SK-N-SH treated with all-trans-retinoic acid at 6 μM for 48 hours (cell line): ENCODE measurements at regions not wholly inside any gene's neighbourhood (a gene's known extent, or its start where the extent isn't known, plus 50 kb on each side); places are given as distances from the start of the nearest gene placed in this dataset.

Experiments used
- ATAC-seq: fragments of 200-7000 bp; cut with Tn5 transposase; 3 replicates; pipeline ENCODE4 v1.9.1; 2020; ENCODE audit warnings: mild to moderate bottlenecking, moderate library complexity
- ARNTL ChIP-seq: fragments of 450-650 bp; formaldehyde crosslinking; IDR thresholded peaks from 2 replicates; pipeline ENCODE4 v1.5.0; 2020; ENCODE audit warnings: low read depth, mild to moderate bottlenecking, moderate library complexity, borderline replicate concordance
- BACH2 ChIP-seq: fragments of 250-450 bp; sonication (Bioruptor Pico); IDR thresholded peaks from 2 replicates; pipeline ENCODE4 v1.9.0; 2021; ENCODE audit warnings: mild to moderate bottlenecking, borderline replicate concordance
- CREB5 ChIP-seq: fragments of 250-450 bp; sonication (Bioruptor Pico); IDR thresholded peaks from 2 replicates; pipeline ENCODE4 v1.5.1; 2020; ENCODE audit warnings: low read depth, mild to moderate bottlenecking, moderate library complexity
- CSDC2 ChIP-seq: fragments of 250-450 bp; sonication (Bioruptor Pico); IDR thresholded peaks from 2 replicates; pipeline ENCODE4 v1.5.0; 2020; ENCODE audit warnings: mild to moderate bottlenecking, moderate library complexity
- CSRNP3 ChIP-seq: fragments of 250-450 bp; sonication (Bioruptor Pico); IDR thresholded peaks from 2 replicates; pipeline ENCODE4 v1.5.1; 2021; ENCODE audit warnings: mild to moderate bottlenecking, moderate library complexity
- ESRRG ChIP-seq: fragments of 250-450 bp; sonication (Bioruptor Pico); IDR thresholded peaks from 2 replicates; pipeline ENCODE4 v1.6.1; 2021; ENCODE audit warnings: mild to moderate bottlenecking
- GLIS3 ChIP-seq: fragments of 250-450 bp; sonication (Bioruptor Pico); IDR thresholded peaks from 2 replicates; pipeline ENCODE4 v1.5.0; 2020; ENCODE audit warnings: mild to moderate bottlenecking, moderate library complexity
- ISL1 ChIP-seq: fragments of 250-450 bp; sonication (Bioruptor Pico); IDR thresholded peaks from 2 replicates; pipeline ENCODE4 v2.1.2; 2022; ENCODE audit warnings: mild to moderate bottlenecking, moderate library complexity
- OSR1 ChIP-seq: fragments of 250-450 bp; sonication (Bioruptor Pico); IDR thresholded peaks from 2 replicates; pipeline ENCODE4 v1.8.0; 2022; ENCODE audit warnings: moderate library complexity, mild to moderate bottlenecking, inconsistent platforms
- PATZ1 ChIP-seq: fragments of 250-450 bp; sonication (Bioruptor Pico); IDR thresholded peaks from 2 replicates; pipeline ENCODE4 v1.8.0; 2020; ENCODE audit warnings: mild to moderate bottlenecking, moderate library complexity, borderline replicate concordance
- POU6F1 ChIP-seq: fragments of 250-450 bp; sonication (Bioruptor Pico); IDR thresholded peaks from 2 replicates; pipeline ENCODE4 v1.8.0; 2021; ENCODE audit warnings: low read depth, mild to moderate bottlenecking, moderate library complexity, borderline replicate concordance
- PPARA ChIP-seq: fragments of 250-450 bp; sonication (Bioruptor Pico); IDR thresholded peaks from 2 replicates; pipeline ENCODE4 v1.5.0; 2020; ENCODE audit warnings: mild to moderate bottlenecking, borderline replicate concordance
- RARB ChIP-seq: fragments of 250-450 bp; sonication (Bioruptor Pico); IDR thresholded peaks from 2 replicates; pipeline ENCODE4 v1.8.0; 2021; ENCODE audit warnings: mild to moderate bottlenecking, moderate library complexity
- SNAI2 ChIP-seq: fragments of 250-450 bp; sonication (Bioruptor Pico); IDR thresholded peaks from 2 replicates; pipeline ENCODE4 v1.5.0; 2020; ENCODE audit warnings: mild to moderate bottlenecking, moderate library complexity
- TCF4 ChIP-seq: fragments of 250-450 bp; sonication (Bioruptor Pico); IDR thresholded peaks from 2 replicates; pipeline ENCODE4 v1.8.0; 2021; ENCODE audit warnings: mild to moderate bottlenecking, moderate library complexity, borderline replicate concordance
- TOX ChIP-seq: fragments of 250-450 bp; sonication (Bioruptor Pico); IDR thresholded peaks from 2 replicates; pipeline ENCODE4 v1.8.0; 2021; ENCODE audit warnings: mild to moderate bottlenecking, moderate library complexity, borderline replicate concordance
- TSHZ2 ChIP-seq: fragments of 250-450 bp; sonication (Bioruptor Pico); IDR thresholded peaks from 2 replicates; pipeline ENCODE4 v1.5.0; 2020; ENCODE audit warnings: mild to moderate bottlenecking, moderate library complexity
- ZFP30 ChIP-seq: fragments of 450-650 bp; formaldehyde crosslinking; IDR thresholded peaks from 2 replicates; pipeline ENCODE4 v1.5.0; 2022; ENCODE audit warnings: mild to moderate bottlenecking, moderate library complexity
- ZNF565 ChIP-seq: fragments of 450-650 bp; formaldehyde crosslinking; conservative IDR thresholded peaks from 2 replicates; pipeline ENCODE4 v1.5.0; 2020; ENCODE audit warnings: low read depth, mild to moderate bottlenecking, moderate library complexity
- ZNF70 ChIP-seq: fragments of 450-650 bp; formaldehyde crosslinking; IDR thresholded peaks from 2 replicates; pipeline ENCODE4 v1.5.0; 2020; ENCODE audit warnings: mild to moderate bottlenecking, moderate library complexity
- ZNF8 ChIP-seq: fragments of 450-650 bp; formaldehyde crosslinking; IDR thresholded peaks from 2 replicates; pipeline ENCODE4 v1.5.0; 2020; ENCODE audit warnings: mild to moderate bottlenecking, moderate library complexity

GRCh38 chr2:195456771-195457170 is 200.3 kb upstream of the SLC39A10 start:
- no peak for TF ChIP-seq BACH2
- TF ChIP-seq TCF4 (CRISPR knock-in tag): 0 out of 2 replicates have a peak, but pooled peaks have one; percentile 34
- TF ChIP-seq CREB5 (CRISPR knock-in tag): no peak
- TF ChIP-seq ZNF565 (CRISPR knock-in tag): no peak
- ATAC-seq: no peak; the same call in 2 of the 3 replicates

DNA sequence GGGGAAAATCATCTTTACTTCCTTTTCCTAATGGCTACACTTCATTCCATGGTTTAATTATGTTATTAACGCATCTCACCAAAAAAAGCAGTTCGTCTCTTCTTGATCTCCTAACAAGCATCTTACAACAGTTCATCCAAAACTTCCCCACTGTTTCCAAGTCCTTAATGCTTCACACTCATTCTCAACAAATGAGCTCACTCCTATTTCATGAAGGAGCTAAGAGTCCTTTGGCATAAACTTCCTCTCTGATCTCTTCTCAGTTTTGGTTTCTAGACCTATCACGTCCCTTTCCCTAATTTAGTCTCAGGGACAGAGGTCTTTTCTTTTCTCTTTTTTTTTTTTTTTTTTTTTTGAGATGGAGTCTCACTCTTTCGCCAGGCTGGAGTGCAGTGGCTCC is 205.9 kb upstream of the SLC39A10 start:
- peak; percentile 34; the same call in 1 of the 3 replicates for ATAC-seq
- no peak for TF ChIP-seq ZNF8 (CRISPR knock-in tag)
- no peak for TF ChIP-seq CSDC2
- TF ChIP-seq CREB5 (CRISPR knock-in tag): no peak
- TF ChIP-seq TOX (CRISPR knock-in tag): no peak
- no peak for TF ChIP-seq CSRNP3
- TF ChIP-seq OSR1 (CRISPR knock-in tag): no peak
- TF ChIP-seq ESRRG (CRISPR knock-in tag): no peak
- no peak for TF ChIP-seq RARB (CRISPR knock-in tag)
- TF ChIP-seq ISL1 (CRISPR knock-in tag): no peak
- TF ChIP-seq BACH2: no peak
- no peak for TF ChIP-seq POU6F1 (CRISPR knock-in tag)
- TF ChIP-seq ARNTL (CRISPR knock-in tag): no peak
- no peak for TF ChIP-seq ZNF70 (CRISPR knock-in tag)
- no peak for TF ChIP-seq ZFP30 (CRISPR knock-in tag)
- TF ChIP-seq GLIS3 (CRISPR knock-in tag): no peak
- no peak for TF ChIP-seq SNAI2 (CRISPR knock-in tag)
- TF ChIP-seq TCF4 (CRISPR knock-in tag): no peak
- TF ChIP-seq ZNF565 (CRISPR knock-in tag): no peak
- TF ChIP-seq PATZ1 (CRISPR knock-in tag): no peak

- no peak for TF ChIP-seq PPARA (CRISPR knock-in tag)
- peak; percentile 70 for TF ChIP-seq TCF4 (CRISPR knock-in tag)
- ATAC-seq: peak; percentile 75
Measured at GRCh38 chr2:195450552-195451113, 206.4 kb upstream of the SLC39A10 start.

DNA sequence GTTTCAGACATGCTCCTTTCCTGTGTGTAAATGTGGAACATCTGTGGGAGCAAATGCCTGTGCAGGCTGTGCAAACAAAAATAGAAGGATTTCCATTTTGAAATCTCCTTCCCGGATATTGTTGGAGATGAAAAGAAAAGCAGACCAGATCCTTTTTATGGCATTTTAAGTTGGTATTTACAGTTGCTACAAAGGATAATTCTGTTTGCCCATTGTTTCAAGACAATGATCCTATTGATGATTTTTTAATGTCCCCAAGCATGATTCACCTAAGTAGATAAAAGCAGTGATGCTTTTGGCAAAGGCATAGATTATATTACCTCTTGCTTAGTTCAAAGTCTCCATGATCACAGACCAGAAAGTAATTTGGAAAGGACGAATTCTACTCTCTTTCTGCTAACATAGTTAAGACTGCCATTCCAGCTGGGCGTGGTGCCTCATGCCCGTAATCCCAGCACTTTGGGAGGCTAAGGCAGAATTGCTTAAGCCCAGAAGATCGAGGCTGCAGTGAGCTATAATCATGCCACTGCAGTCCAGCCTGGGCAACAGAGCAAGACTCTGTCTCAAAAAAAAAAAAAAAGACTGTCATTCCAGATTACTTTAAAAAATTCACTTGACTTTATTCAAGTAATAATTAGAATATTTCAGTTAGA is 209.6 kb upstream of the SLC39A10 start:
- no peak for ATAC-seq
- TF ChIP-seq ISL1 (CRISPR knock-in tag): peak; percentile 17; the same call in 1 of the 2 replicates
- no peak for TF ChIP-seq ZNF565 (CRISPR knock-in tag)
- TF ChIP-seq TSHZ2 (CRISPR knock-in tag): no peak
